Upper lobe of left lung (tissue), 6 donors: ENCODE measurements at regions not wholly inside any gene's neighbourhood (a gene's known extent, or its start where the extent isn't known, plus 50 kb on each side); places are given as distances from the start of the nearest gene placed in this dataset.

Experiments used
- ATAC-seq, 2 donors: fragments of 200-7000 bp; cut with Tn5 transposase; one replicate each; pipeline ENCODE4 v1.9.1; 2022; ENCODE audit warnings: mild to moderate bottlenecking in 2 of 2, moderate library complexity in 2 of 2; ENCODE audit not compliant: low FRiP score in 2 of 2
- DNase-seq, 2 donors: peaks; one replicate each; pipeline ENCODE4 v3.0.0-alpha.2; 2019 to 2020
- H3K27ac ChIP-seq, 4 donors: fragments of 200-600 bp; sonication (generic); one replicate each; pipeline ENCODE4 v1.5.1; 2016 to 2019
- H3K27me3 ChIP-seq, 4 donors: fragments of 200-600 bp; sonication (generic); one replicate each; pipeline ENCODE4 v1.5.1; 2017 to 2019
- H3K36me3 ChIP-seq, 4 donors: fragments of 200-600 bp; sonication (generic); one replicate each; pipeline ENCODE4 v1.5.1; 2016 to 2019
- H3K4me1 ChIP-seq, 4 donors: fragments of 200-600 bp; sonication (generic); one replicate each; pipeline ENCODE4 v1.5.1; 2018 to 2019
- H3K4me3 ChIP-seq, 4 donors: fragments of 200-600 bp; sonication (generic); one replicate each; pipeline ENCODE4 v1.5.1; 2017 to 2019; ENCODE audit warnings: mild to moderate bottlenecking in 2 of 4, moderate library complexity in 1 of 4
- H3K9me3 ChIP-seq, 4 donors: fragments of 200-600 bp; sonication (generic); one replicate each; pipeline ENCODE4 v1.5.1; 2018 to 2019
- CTCF ChIP-seq, 6 experiments: fragments of 450-650 bp in 4 of 6; fragments of 200-600 bp in 2 of 6; sonication (generic) in 2 of 6; IDR thresholded peaks; one replicate each; pipeline ENCODE4 v1.5.1; 2016 to 2019; ENCODE audit warnings: antibody characterized with exemption in 6 of 6
- EP300 ChIP-seq, 4 donors: sonication (generic); formaldehyde crosslinking; IDR thresholded peaks; one replicate each; pipeline ENCODE4 v1.5.1; 2017; ENCODE audit warnings: antibody characterized with exemption in 4 of 4, control low read depth in 2 of 4
- POLR2A ChIP-seq, 4 donors: fragments of 450-650 bp; IDR thresholded peaks; one replicate each; pipeline ENCODE4 v1.5.1; 2016 to 2017; ENCODE audit warnings: antibody characterized with exemption in 4 of 4, mild to moderate bottlenecking in 2 of 4
- POLR2AphosphoS5 ChIP-seq, 2 donors: sonication (generic); formaldehyde crosslinking; IDR thresholded peaks; one replicate each; pipeline ENCODE4 v1.5.1; 2017; ENCODE audit warnings: antibody characterized with exemption in 2 of 2
- WGBS, 2 donors: methylation state at CpG; one replicate each; pipeline ENCODE4 v1.1.5; 2017 to 2018; 5-methylcytosine and 5-hydroxymethylcytosine counted together
- donor health status: DM: no; HTN: no; CAD: no; lungs with moderate emphysema.
- donor health status: DM: no; HTN: yes; CAD: no; lungs with severe emphysema.

GRCh38 chr11:38159038-38159437 lies 1561.0 kb upstream of the RAG2 start:
- Histone ChIP-seq H3K27ac (no peak overlapping the region), H3K4me3 (no peak overlapping the region), H3K4me1 (no peaks in the 10 kb centered on the region), H3K9me3 (no peaks in the 10 kb centered on the region), H3K36me3 (no peaks in the 10 kb centered on the region), H3K27me3 (no peaks in the 10 kb centered on the region)
- TF ChIP-seq POLR2AphosphoS5 (IDR thresholded peaks at IDR 0.05) (no peak), CTCF (IDR thresholded peaks at IDR 0.05) (no peak), EP300 (IDR thresholded peaks at IDR 0.05) (no peak), POLR2A (IDR thresholded peaks at IDR 0.05) (no peak)
- DNase-seq (no peak), ATAC-seq (no peak)
- WGBS, 2 donors, result 82 to 84% methylated on average over 2 of the region's 2 CpGs

- no peak overlapping the region for H3K4me3 ChIP-seq
- no peak for DNase-seq
- 45 to 58% methylated on average over 5 of the region's 5 CpGs for WGBS, 2 donors
- ATAC-seq, result no peak
- no peak overlapping the region for H3K27ac ChIP-seq
- H3K36me3 ChIP-seq, result no peaks in the 10 kb centered on the region
- no peaks in the 10 kb centered on the region for H3K9me3 ChIP-seq
- no peaks in the 10 kb centered on the region for H3K27me3 ChIP-seq
- TF ChIP-seq EP300 (IDR thresholded peaks at IDR 0.05) (no peak), CTCF (IDR thresholded peaks at IDR 0.05) (no peak), POLR2AphosphoS5 (IDR thresholded peaks at IDR 0.05) (no peak), POLR2A (IDR thresholded peaks at IDR 0.05) (no peak)
- no peaks in the 10 kb centered on the region for H3K4me1 ChIP-seq
Measured at GRCh38 chr11:38156495-38157146, 1558.6 kb upstream of the RAG2 start.

- WGBS, 2 donors, result 77 to 85% methylated on average over 1 of the region's 1 CpG
Measured at GRCh38 chr11:38155856-38156255, 1557.8 kb upstream of the RAG2 start.

GRCh38 chr11:38153985-38154384 lies 1555.9 kb upstream of the RAG2 start:
- no peak for ATAC-seq
- WGBS, 2 donors, result 81 to 85% methylated on average over 1 of the region's 1 CpG
- TF ChIP-seq EP300 (IDR thresholded peaks at IDR 0.05), result no peak
- TF ChIP-seq POLR2A (IDR thresholded peaks at IDR 0.05), result no peak
- no peak for TF ChIP-seq CTCF (IDR thresholded peaks at IDR 0.05)
- TF ChIP-seq POLR2AphosphoS5 (IDR thresholded peaks at IDR 0.05), result no peak
- Histone ChIP-seq H3K4me3 (no peak overlapping the region), H3K27ac (no peak overlapping the region), H3K4me1 (no peaks in the 10 kb centered on the region), H3K27me3 (no peaks in the 10 kb centered on the region), H3K9me3 (no peaks in the 10 kb centered on the region), H3K36me3 (no peaks in the 10 kb centered on the region)
- DNase-seq, result no peak

More at GRCh38 chr11:38155856-38156255, 1557.8 kb upstream of the RAG2 start:
- Histone ChIP-seq H3K36me3 (no peaks in the 10 kb centered on the region), H3K4me1 (no peaks in the 10 kb centered on the region), H3K4me3 (no peak overlapping the region), H3K9me3 (no peaks in the 10 kb centered on the region), H3K27me3 (no peaks in the 10 kb centered on the region), H3K27ac (no peak overlapping the region)
- DNase-seq, result no peak
- no peak for ATAC-seq
- TF ChIP-seq EP300 (IDR thresholded peaks at IDR 0.05), result no peak
- TF ChIP-seq POLR2A (IDR thresholded peaks at IDR 0.05), result no peak
- TF ChIP-seq POLR2AphosphoS5 (IDR thresholded peaks at IDR 0.05), result no peak
- no peak for TF ChIP-seq CTCF (IDR thresholded peaks at IDR 0.05)

- no peak overlapping the region for H3K4me3 ChIP-seq
- H3K27me3 ChIP-seq, result no peaks in the 10 kb centered on the region
- TF ChIP-seq CTCF (IDR thresholded peaks at IDR 0.05) (no peak), POLR2A (IDR thresholded peaks at IDR 0.05) (no peak), EP300 (IDR thresholded peaks at IDR 0.05) (no peak), POLR2AphosphoS5 (IDR thresholded peaks at IDR 0.05) (no peak)
- no peaks in the 10 kb centered on the region for H3K36me3 ChIP-seq
- 78 to 85% methylated on average over 3 of the region's 3 CpGs for WGBS, 2 donors
- no peaks in the 10 kb centered on the region for H3K4me1 ChIP-seq
- no peak overlapping the region for H3K27ac ChIP-seq
- DNase-seq, result no peak
- no peaks in the 10 kb centered on the region for H3K9me3 ChIP-seq
- no peak for ATAC-seq
Measured at GRCh38 chr11:38143852-38144251, 1545.8 kb upstream of the RAG2 start.
